Skin of body (tissue), 1 donor: ENCODE measurements at regions not wholly inside any gene's neighbourhood (a gene's known extent, or its start where the extent isn't known, plus 50 kb on each side); places are given as distances from the start of the nearest gene placed in this dataset.

Experiments used
- DNase-seq: peaks from one replicate; lab custom pipeline; 2025; lab: John Stamatoyannopoulos, UW

DNA sequence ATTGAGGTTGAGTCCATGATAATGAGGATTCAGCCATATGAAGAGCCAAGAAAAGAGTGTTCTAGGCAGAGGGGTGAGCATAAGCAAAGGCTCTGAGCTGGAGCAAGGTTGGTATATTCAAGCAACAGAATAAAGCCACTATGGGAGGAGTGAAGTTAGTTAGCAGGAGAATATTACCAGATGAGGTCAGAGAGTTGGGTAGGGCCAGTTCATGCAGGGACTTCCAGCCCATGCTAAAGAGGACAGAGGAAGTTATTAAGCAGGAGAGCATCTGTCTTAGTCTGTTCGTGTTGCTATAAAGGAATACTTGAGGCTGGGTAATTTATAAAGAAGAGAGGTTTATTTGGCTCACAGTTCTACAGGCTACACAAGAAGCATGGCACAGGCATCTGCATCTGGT, 57.1 kb upstream of the ATG10 start:
- no peak for DNase-seq

DNA sequence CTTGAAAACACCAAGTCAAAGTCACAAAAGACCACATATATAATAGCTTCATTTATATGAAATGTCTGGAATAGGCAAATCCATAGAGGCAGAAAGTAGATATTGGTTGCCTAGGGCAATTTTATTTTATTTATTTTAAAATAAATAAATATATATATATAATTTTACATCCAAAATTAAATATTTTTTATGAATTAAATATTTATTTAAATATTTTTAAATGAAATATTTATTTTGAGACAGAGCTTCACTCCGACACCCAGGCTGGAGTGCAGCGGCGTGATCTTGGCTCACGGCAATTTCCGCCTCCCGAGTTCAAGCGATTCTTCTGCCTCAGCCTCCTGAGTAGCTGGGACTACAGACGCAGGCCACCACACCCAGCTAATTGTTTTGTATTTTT, 58.9 kb upstream of the ATG10 start:
- DNase-seq: no peak

DNA sequence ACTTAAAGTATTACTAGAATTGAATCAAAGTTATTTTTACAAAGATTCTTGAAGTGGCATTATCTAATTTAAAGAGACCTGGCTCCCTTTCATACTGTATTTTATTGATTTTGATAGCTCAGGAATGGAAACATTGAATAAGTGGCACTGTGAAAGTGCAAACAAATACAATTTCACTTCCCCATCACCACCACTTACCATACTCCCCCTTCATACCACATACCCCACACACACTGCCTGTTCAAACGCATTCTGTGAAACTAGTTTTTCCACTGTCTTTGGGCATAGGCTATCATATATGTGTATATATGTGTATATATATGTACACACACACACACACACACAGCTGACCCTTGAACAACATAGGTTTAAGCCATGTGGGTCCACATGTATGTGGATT, 62.1 kb upstream of the ATG10 start:
- DNase-seq: no peak

DNA sequence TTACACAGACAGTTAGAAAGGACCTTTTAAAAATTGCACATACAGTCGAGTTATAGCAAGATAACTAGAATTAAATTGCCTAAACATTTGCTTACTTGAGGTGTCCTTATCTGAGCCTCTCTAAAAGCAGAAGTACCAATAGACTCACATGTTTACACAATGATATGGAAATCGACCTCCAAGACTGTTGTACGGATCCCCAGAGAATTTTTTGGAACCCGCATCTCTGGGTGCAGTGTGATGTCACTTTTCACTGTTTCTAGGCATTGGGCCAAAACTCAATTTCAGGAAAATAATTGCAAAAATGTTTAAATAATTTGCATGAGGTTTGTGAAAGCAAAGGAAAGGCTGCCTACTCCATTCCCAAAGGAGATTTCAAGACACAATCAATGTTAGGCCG, 63.1 kb upstream of the ATG10 start:
- no peak for DNase-seq

DNA sequence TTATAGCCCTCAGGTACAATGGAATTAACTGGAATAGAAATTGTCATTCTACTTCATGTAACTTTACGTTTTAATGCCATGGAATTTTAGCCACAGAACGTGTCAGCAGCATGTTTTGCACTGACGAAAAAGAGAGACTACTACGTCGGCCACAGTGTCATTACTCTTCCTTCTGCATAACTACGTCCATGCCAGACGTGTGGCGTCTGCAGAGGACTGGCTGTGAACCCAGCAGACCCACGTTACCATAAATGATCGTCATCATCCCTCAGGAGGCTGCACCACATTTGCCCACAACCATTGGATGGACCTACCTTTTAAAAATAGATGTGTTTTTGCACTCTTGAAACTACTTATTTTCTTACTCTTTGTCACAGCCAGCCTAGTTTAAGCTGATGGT, 63.8 kb upstream of the ATG10 start:
- DNase-seq: no peak

DNA sequence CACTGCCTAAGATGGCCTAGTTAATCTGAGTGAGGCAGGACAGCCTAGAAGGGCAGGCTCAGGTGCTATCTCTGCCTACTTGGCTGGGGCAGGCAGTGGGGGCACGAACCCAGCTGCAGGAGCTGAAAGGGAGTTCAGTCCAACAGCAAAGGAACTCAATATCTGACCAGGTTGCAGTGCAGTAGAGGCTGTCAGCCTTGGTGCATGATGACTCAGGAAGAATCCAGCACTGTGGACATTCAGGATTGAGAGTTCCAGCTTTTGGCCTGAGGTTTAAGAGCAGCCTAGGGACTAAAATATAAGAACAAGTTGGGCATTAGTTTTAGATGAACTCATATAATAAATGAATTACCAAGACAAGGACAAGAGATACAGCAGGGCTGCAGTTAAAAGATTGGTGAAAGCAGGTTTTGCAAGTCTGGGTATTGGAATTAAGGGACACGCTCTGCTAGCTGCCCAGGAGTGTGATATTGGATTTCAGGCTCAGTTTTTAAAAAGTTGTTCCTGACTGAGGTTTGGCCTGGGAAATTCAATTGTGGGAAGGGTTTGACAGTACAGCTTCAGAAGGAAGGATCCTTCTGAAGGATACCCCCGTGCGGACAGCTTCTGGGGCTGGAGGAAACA, 64.7 kb upstream of the ATG10 start:
- DNase-seq: no peak

DNA sequence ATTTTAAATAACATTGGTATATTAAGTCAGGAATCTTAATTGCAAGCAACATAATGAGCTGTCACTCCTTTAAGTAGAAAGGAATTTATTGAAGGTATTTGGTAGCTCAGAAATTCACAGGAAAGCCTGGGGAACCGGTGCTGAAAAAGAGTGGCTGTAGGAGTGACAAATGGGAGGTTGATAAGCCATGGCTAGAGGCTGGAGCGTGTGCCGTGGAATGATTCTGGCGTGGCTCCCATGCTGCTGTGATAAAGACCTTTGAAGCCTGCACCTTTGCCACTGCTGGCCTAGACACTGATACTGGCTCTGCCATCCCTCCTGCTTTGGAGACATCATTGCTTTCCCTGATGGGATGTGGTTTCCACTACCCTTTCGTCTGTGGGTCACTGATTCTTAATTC, 65.7 kb upstream of the ATG10 start:
- DNase-seq: no peak

DNA sequence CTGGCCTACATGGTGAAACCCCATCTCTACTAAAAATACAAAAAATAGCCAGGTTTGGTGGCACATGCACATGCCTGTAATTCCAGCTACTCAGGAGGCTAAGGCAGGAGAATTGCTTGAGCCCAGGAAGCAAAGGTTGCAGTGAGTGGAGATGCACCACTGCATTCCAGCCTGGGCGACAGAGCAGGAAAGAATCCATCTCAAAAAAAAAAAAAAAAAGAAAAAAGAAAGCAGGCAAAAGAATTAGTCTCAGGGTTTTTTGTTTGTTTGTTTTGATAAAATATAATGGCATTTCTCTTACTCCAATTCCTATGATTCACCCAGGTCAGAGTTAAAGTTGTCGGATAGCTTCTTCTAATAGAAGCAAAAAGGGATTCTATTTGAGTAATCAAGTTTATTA, 67.0 kb upstream of the ATG10 start:
- DNase-seq: no peak

DNA sequence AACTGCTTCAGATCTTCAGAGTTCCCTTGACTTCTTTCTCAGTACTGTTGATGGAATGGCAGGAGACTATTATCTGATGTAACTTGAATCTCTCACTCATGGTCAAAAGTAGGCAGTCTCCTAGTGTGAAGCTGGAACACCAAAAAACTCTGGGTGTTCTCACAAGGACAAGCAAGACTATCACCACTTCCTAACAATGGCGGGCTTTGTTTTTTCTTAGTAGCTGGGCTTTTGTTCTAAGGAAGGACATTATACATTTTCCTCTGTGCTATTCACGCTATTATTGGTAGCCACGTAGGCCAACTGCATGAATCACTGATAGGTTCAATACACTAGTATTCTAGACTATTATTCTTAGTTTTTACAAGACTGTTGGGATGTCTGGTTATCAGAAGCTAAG, 67.7 kb upstream of the ATG10 start:
- DNase-seq: no peak

DNA sequence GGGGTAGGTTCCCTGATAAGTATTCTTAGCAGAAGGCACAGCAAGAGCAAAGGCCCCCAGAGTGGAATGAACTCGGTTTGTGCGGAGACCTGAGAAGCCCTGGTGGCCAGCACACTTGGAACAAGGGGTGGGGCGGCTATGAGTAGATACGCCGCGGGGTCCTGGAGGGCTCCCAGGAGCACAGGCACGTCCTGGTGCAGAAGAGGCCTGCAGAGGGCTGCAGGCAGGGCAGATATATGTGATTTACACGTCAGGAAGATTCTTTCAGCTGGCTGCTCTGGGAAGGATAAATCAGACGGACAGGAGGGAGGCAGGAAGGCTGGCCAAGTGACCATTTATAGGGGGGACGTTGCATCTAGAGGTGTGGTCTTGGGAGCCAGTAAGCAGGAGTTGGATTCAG, 70.2 kb upstream of the ATG10 start:
- DNase-seq: no peak

DNA sequence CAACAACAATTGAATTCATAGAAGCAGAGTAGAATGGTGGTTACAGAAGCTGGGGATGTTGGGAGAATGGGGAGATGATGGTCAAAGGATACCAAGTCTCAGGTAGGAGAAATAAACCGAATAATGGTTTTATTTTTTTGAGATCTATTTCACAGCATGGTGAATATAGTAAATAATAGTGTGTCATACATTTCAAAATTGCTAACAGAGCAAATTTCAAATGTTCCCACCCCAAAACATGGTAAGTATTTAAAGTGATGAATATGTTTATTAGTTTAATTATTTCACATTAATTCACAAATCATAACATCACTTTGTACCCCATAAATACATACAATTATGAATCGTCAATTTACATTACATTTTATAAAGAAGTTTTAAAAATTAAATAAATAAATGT, 72.7 kb upstream of the ATG10 start:
- DNase-seq: no peak

DNA sequence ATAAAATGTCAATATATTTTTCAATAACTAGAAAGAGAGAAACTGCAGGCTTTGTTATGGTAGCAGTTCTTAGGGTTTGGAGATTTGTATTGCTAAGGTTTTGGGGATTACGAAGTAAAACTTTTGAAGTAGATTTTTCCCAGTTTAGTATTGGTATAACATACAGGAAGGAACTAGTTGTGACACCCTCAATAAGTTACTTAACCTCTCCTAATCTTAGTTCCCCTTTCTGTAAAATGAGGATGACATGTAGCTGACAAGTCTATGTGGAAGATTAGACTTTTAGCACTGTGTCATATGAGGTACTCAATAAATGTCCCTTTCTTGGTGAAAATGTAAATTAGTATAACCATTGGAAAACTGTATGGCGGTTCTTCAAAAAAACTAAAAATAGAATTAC, 73.4 kb upstream of the ATG10 start:
- no peak for DNase-seq

DNA sequence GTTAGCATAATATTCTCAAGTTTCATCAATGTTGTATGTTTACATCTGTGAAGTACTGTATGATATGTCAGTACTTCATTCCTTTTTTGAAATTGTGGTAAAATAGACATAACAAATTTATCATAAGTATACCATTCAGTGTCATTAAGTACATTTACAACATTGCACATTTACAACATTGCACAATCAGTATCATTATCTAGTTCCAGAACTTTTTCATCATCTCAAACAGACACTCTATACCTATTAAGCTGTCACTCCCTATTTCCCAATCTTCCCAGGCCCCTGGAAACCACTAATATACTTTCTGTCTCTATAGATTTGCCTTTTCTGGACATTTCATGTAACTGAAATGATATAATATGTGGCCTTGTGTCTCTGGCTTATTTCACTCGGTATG, 75.1 kb upstream of the ATG10 start:
- no peak for DNase-seq

DNA sequence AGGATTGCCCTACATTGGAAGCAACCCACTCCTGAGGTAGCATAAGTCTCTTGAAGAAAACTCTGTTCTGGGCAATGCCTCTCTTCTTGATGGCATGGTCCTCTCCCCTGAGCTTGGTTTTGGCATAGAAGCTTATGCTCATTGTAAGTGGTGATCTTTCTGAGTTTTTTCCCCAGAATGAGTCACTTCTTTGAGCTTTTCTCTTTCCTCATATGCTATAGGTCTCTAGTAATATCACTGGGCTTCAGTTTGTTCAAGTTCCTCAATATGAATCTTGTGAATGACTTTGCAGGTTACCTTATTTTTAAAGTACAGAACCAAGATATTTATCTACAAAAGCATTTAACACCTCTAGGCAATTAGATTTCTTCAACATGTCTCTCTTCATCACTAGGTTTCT, 76.5 kb upstream of the ATG10 start:
- no peak for DNase-seq

DNA sequence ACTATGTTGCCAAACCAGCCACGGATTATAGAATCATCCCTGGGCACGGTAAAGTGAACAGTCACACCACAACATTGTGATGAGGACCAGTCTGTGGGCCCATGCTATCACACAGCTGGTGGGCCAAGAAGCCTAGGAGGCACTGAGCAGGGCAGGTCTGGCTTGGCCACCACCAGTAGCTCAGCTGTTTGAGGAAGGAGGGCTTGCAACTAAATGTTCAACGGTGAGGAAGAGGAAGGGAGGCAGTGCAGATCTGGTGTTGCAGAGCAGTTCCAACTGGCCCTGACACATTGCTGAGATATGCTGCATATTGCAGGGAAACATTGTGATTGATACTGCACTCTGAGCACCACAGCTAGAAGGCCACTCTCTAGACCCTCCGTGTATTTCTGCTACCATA, 77.9 kb upstream of the ATG10 start:
- no peak for DNase-seq

DNA sequence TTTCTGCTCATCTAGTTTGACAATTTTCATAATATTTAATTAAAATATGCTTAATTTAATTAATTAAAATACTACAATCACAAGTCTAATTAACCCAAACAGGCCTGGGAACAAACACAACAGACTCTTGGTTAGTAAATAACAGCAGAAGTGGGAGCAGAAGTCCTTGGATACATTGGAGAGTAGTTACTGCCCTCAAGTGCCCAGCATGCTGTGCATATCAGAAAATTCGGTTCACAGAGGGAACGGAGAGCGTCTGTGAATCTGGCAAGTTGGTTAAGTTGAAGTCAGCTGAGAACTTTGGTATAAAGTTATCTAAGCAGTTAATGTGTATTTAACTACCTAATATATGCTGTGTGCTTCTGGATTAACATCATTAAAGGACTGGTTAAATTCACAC, 87.0 kb upstream of the ATG10 start:
- DNase-seq: no peak

DNA sequence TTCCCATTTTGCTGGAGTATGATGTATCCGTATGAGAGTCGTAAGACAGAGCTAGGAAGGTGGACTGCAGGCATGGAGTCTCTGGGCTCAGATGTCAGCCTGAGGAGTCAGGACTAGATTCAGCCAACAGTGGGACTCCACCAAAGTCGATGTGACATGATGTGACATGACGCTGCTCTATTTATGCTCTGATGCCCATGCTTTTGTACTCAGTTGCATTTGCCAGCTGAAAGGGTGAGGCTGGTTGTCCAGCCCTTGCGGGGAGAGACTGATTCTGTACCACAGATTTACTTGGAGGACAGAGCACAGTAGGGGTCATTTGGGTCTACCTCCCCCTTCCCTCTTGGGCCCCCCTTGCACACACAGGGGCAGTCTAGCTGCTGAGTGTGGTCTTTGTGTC, 88.5 kb upstream of the ATG10 start:
- no peak for DNase-seq

DNA sequence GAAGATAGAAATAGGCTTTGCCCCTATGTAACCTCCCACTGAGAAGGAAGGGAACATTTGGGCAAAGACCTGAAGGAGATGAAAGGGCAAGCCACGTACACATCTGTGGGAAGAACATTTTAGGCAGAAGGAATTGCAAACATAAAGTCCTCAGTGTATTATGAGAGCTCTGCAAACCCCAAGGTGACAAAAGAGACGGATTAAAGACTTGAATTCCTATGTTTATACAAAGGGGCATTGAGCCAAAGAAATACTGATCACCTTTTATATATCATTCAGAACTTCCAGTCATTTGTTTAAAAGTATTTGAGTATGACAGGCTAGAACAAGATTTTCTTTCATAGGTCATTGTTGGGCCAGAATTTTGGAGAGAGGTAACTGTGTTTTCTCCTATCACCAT, 90.2 kb upstream of the ATG10 start:
- no peak for DNase-seq

DNA sequence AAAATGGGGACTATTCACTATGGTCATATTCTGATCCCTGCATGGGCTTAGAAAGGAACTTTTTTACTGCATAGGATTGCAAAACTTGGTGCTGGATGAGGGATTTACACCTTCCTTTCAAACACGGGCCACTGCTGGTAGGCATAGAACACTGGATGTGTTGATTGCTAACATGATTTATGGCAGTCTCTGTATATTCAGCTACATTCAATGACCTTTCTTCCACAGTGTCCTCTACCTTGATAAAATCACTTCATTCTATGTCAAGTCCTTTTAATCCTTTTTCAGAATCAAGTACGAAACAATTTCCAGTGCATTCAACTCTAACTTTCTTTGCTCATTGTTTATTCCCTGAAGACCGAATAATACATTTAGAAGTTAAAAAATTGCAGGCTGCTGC, 91.9 kb upstream of the ATG10 start:
- DNase-seq: no peak

DNA sequence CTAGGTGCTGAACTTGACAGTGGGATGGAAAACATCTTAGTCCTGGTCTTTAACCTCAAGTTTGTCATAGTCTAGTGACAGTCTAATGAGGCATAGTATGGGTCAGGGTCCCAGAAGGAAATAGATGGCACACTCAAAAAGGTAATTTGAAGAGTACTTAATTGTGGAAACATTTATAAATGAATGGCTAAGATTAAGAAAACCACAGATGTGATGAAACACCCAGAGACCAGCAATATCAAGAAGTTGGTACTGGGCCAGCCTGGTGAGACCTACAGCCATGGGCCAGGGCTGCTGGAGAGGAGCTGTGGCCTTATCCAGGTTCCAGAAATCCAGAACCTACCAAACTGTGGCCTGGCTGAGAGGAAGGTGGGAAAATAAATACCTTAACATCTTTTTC, 93.5 kb upstream of the ATG10 start:
- no peak for DNase-seq

DNA sequence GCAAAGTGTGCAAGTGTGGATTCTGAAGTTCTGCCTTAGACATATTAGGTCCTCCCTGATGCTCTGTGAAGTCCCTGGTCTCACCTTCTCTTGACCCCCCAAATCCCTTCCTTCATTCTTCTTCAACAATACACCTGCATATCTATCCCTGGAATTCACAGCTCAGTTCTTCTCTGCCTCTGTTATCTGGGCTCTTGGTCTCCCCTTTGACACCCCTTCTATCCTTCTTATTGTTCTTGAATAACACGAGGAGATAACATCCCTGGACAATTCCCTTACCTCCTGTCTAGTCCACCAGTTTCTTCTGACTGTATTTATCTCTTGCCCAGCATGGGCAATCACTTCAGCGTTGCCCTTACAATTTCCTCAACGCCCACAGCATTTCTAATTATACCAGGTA, 104.8 kb upstream of the ATG10 start:
- DNase-seq: no peak

DNA sequence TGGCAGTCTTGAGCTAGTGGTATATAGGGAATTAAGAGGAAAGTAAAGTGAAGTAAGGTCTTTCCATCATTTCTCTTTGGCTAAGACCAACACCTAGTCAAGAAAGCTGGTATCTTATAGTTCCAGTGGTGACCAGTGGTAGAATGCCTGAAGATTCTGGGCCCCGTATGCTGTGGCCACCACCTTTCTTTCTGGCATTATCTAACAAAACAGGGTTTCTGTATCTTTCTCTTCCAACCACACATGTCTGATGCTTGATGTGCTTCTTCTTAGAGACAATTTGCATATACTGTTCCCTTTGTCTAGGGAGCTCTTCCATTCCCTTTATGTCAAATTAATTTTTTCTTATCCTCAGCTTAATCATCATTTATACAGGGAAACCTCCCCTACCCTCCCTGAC, 109.9 kb upstream of the SSBP2 start:
- no peak for DNase-seq

DNA sequence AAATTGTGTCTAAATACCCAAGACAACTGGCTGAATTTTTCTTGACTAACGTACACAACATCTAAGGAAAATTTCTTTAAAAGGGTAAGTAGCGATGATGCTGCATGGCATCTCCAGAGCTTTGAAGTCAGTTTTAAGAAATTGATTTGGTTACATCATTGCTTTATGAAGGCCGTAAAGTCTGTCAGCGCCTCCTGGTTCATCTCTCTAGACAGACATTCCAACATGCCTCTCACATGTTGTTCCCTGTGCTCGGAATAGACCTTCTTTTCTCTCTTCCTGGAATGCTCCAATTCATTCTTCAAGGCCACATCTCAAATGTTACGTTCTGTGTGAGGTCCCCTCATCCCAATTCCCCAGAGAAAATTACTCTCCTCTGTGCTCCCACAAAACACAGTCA, 108.7 kb upstream of the SSBP2 start:
- no peak for DNase-seq
